GM18517 (cell line): ENCODE measurements at regions not wholly inside any gene's neighbourhood (a gene's known extent, or its start where the extent isn't known, plus 50 kb on each side); places are given as distances from the start of the nearest gene placed in this dataset.
"Not testable (repeated sequence)": the region's sequence is repeated elsewhere in the genome, so short reads cannot be mapped to it uniquely, and the experiment has no call there.

Source experiments
- ATAC-seq: cut with Tn5 transposase; IDR thresholded peaks from one replicate; pipeline ENCODE4 v1.9.1; 2021; ENCODE audit warnings: mild to moderate bottlenecking, moderate library complexity; ENCODE audit not compliant: unreplicated experiment

DNA sequence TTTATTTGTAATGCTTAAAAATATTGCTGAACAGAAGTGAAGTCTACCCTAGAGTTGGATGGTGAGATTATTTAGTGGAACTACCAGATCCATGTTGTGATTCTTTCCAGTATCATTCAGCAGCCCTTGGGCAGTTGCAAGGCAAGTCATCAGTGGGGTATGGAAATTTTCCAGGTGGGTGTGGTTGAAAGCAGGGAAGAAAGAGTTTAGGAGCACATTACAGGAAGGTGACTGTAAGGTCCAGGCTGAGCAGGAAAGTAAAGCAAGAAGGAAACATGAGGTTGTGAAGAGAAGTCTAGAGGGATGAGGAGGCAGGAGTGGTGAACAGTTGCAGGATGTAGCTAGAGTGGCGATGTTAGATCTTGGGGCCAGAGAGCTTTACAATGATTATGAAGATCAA, 178.0 kb upstream of the ROPN1B start:
- not testable (repeated sequence) for ATAC-seq

DNA sequence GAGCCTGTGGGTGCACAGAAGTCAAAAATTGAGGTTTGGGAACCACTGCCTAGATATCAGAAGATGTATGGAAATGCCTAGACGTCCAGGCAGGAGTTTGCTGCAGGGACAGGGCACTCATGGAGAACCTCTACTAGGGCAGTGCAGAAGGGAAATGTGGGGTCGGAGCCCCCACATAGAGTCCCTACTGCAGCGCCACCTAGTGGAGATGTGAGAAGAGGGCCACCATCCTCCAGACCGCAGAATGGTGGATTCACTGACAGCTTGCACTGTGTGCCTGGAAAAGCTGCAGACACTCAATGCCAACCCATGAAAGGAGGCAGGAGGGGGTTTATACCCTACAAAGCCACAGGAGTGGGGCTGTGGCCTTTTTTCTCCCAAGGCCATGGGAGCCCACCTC, 159.0 kb upstream of the ROPN1B start:
- not testable (repeated sequence) for ATAC-seq

DNA sequence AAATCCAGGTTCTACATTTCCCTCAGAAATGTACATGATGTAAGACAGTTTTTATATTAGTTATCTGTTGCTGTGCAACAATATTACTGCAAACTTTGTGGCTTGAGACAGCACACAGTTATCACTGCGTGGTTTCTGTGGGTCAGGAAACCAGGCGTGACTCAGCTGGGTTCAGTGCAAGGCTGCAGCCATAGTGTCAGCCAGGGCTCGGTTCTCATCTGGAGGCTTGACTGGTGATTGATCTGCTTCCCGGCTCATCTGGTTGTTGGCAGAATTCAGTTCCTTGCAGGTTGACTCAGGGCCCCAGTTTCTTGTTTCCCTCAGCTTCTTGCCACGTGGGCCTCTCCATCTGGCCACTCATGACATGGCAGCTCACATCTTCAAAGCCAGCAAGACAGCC, 146.8 kb upstream of the ROPN1B start:
- ATAC-seq: not testable (repeated sequence)

DNA sequence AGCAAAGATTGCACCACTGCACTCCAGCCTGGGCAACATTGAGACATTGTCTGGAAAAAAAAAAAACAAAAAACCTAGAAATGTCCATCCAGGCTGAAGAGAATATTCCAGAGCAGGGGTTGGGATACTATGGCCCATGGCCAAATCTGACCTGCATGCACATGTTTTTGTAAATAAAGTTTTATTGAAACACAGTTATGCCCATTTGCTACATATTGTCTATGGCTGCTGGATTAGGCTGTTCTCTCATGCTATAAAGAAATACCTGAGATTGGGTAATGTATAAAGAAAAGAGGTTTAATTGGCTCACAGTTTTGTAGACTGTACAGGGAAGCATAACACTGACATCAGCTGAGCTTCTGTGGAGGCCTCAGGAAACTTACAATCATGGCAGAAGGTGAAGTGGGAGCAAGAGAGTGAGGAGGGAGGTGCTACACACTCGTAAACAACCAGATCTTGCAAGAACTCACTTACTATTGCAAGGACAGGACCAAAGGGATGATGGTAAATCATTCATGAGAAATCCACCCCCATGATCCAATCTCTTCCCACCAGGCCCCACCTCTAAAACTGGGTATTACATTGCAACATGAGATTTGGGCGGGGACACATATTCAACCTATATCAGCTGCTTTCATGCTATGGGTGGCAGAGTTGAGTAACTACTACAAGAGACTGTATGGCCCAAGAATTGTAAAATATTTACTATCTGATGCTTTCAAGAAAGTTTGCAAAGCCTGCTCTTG, 137.8 kb upstream of the ROPN1B start:
- not testable (repeated sequence) for ATAC-seq

DNA sequence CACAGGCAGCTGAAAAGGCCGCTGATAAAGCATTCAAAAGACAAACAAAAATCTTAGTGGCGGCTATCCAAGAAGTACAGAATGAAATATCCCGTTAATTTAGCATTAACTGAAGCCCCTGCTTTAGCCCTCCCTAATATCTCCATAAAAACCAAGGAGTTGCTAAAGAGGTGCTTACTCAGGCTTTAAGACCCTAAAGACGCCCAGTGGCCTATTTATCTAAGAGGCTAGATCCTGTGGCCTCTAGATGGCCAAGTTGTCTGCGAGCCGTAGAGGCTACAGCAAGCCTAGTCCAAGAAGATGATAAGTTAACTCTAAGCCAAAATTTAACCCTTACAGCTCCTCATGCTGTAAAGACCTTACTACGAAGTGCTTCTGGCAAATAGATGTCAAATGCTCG, 133.4 kb upstream of the ROPN1B start:
- ATAC-seq: not testable (repeated sequence)

DNA sequence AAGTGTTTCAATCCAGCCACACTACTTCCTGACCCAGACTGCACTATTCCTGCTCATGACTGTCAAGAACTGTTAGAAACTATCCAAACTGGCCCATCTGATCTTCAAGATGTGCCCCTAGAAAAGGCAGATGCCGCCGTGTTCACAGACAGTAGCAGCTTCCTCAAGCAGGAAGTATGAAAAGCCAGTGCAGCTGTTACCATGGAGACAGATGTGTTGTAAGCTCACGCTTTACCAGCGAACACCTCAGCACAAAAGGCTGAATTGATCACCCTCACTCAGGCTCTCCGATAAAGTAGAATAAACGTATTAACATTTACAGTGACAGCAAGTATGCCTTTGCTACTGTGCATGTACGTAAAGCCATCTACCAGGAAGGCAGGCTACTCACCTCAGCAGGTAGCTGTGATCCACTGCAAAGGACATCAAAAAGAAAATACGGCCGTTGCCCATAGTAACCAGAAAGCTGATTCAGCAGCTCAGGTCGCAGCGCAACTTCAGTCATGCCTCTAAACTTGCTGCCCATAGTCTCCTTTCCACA, 132.9 kb upstream of the ROPN1B start:
- not testable (repeated sequence) for ATAC-seq

DNA sequence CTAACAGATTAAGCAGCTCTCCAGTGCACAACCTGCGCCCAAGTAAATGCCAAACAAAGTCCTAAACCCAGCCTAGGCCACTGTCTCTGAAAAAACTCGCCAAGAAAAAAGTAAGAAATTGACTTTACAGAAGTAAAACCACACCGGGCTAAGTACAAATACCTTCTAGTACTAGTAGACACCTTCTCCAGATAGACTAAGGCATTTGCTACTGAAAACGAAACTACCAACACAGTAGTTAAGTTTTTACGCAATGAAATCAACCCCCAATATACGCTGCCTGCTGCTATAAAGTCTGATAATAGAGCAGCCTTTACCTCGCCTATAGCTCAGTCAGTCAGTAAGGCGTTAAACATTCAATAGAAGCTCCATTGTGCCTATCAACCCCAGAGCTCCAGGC, 132.2 kb upstream of the ROPN1B start:
- ATAC-seq: not testable (repeated sequence)

DNA sequence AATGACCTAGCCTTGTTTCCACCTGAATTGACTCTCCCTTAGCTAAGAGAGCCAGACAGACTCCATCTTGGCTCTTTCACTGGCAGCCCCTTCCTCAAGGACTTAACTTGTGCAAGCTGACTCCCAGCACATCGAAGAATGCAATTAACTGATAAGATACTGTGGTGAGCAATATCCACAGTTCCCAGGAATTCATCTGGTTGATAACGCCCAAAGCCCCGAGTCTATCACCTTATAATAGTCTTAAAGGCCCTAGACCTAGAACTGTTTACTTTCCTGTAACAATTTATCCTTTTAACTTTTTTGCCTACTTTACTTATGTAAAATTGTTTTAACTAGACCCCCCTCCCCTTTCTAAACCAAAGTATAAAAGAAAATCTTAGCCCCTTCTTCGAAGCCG, 130.1 kb upstream of the ROPN1B start:
- not testable (repeated sequence) for ATAC-seq

DNA sequence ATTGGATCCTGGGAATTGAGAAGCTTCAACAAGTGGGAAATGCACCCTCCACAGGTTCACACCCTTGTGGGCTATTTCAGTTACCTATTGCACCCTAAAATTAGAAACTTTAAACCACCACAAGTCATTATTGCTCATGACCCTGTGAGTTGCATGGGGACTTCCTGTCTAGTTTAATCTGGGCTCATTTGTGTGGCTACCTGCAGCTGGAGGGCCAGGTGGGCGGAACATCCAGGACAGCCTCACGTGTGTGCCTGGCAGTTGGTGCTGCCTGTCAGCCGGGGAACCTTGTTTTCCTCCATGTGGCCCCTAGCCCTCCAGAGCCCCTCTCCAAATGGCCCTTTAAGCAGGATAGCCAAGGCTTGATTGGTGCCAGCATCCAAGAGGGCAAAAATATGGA, 128.5 kb upstream of the ROPN1B start:
- ATAC-seq: not testable (repeated sequence)

DNA sequence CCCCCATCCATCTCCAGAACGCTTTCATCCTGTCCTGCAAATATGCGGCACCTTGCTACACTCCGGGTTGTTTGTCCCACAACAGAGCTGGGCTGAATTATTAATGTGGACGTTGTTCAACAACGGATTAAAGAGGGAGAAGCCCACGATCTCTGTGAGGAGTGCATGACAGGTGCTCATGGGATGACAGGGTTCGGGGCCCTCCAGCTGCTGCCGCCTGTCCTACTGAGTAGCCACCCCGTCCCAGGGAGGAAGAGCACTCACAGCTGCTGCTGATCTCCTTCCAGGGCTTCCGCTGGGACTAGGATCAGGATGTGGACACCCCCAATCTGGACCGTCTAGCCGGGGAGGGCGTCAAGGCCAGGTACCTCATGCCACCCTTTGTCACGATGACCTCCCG, 121.0 kb upstream of the ROPN1B start:
- ATAC-seq: not testable (repeated sequence)

DNA sequence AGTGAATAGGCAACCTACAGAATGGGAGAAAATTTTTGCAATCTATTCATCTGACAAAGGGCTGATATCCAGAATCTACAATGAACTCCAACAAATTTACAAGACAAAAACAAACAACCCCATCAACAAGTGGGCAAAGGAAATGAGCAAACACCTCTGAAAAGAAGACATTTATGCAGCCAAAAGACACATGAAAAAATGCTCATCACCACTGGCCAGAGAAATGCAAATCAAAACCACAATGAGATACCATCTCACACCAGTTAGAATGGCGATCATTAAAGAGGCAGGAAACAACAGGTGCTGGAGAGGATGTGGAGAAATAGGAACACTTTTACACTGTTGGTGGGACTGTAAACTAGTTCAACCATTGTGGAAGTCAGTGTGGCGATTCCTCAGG, 114.0 kb upstream of the ROPN1B start:
- ATAC-seq: not testable (repeated sequence)

DNA sequence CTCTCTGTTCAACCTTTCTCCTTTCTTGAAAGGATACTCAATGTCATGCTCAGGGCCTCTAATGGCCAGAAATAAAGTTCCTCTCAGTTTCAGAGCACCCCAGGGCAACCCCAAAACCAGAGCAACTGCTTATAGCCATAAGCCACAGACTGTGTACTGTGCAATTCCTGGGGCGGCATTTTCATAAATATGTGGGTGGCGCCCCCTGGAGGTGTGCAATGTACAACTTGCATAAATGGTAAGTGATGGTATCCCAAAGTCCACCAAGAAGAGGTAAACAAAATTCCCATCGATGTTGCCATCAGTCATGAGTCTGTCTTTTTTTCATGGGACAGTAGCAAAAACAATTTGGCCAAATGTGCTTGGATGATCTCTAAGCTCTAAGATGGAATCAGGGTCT, 108.4 kb upstream of the ROPN1B start:
- ATAC-seq: not testable (repeated sequence)

DNA sequence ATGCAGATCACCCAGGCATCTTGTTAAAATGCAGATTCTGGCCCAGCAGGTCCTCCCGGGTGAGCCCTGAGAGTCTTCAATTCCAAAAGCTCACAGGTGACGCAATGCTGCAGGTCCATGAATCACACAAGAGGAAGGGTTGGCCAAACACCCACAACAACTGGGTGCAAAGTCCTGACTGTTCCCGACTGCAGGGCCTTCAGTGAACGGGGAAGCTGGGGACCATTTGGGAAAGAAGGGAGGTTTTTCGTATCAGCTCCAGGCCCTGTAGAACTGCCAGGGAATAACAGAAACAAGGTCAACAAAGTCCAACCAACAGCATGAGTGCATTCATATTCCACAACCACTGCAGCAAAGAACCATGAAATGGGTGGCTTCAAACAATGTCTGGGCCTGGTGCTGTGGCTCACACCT, 106.1 kb upstream of the ROPN1B start:
- not testable (repeated sequence) for ATAC-seq

DNA sequence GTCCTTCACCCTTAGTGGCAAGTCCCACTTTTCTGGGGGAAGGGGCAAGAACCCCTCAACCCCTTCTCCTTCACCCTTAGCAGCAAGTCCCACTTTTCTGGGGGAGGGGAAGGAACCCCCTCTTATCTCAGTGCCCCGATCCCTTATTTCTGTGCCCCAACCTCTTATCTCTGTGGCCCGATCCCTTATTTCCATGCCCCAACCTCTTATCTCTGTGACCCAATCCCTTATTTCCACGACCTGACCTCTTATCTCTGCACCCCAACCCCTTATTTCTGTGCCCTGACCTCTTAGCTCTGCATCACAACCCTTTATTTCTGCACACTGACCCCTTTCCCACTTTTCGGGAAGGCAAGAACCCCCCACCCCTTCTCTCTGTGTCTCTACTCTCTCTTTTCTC, 104.4 kb upstream of the ROPN1B start:
- ATAC-seq: not testable (repeated sequence)

DNA sequence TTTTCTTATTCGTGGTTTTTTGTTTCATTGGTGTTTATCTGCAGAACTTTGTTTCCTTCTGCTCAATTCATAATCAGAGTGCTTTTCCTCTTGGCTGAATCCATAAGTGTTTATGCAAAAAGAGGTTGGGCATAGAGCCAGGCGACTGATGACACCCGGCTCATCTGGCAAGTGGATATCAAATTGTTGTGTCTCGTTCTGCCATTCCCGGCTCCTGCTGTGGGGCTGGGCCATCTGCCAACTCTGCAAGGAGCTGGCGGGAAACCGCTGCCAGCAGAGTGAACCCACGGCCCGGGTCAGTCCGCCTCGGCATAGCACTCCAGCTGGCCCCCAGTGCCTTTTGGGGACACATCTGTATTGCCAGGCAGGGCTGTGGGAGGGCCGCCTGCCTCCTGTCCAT, 83.0 kb upstream of the ROPN1B start:
- not testable (repeated sequence) for ATAC-seq

DNA sequence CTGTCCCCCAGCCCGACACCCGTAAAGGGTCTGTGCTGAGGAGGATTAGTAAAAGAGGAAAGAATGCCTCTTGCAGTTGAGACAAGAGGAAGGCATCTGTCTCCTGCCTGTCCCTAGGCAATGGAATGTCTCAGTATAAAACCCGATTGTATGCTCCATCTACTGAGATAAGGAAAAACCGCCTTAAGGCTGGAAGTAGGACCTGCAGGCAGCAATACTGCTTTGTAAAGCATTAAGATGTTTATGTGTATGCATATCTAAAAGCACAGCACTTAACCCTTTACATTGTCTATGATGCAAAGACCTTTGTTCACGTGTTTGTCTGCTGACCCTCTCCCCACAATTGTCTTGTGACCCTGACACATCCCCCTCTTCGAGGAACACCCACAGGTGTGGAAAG, 69.8 kb upstream of the ROPN1B start:
- not testable (repeated sequence) for ATAC-seq

DNA sequence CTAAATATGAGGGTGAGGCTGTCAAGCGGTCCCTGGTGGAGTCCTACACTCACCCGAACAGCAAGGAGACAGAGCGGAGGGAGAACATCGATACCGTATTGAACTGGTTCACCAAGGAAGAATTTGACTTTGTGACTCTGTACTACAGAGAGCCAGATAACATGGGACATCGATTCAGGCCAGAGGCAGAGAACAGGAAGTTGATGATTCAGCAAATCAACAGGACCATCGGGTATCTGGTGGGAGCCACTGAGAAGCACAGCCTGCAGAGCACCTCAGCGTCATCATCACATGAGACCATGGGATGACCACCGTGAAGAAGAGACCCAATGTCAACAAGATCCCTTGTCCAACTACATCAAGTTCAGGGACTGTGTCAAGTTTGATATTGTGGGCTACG, 67.5 kb upstream of the ROPN1B start:
- not testable (repeated sequence) for ATAC-seq

DNA sequence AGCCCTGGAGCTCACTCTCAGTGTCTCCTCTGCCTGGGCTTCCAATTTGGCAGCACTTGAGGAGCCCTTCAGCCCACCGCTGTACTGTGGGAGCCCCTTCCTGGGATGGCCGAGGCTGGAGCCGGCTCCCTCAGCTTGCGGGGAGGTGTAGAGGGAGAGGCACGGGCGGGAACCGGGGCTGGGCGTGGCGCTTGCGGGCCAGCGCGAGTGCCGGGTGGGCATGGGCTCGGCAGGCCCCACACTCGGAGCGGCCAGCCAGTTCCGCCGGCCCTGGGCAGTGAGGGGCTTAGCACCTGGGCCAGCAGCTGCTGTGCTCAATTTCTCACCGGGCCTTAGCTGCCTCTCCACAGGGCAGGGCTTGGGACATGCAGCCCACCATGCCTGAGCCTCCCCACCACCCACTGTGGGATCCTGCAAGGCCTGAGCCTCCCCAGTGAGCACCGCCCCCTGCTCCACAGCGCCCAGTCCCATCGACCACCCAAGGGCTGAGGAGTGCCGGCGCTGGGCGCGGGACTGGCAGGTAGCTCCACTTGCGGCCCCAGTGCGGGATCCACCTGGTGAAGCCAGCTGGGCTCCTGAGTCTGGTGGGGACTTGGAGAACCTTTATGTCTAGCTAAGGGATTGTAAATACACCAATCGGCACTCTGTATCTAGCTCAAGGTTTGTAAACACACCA, 65.1 kb upstream of the ROPN1B start:
- not testable (repeated sequence) for ATAC-seq

DNA sequence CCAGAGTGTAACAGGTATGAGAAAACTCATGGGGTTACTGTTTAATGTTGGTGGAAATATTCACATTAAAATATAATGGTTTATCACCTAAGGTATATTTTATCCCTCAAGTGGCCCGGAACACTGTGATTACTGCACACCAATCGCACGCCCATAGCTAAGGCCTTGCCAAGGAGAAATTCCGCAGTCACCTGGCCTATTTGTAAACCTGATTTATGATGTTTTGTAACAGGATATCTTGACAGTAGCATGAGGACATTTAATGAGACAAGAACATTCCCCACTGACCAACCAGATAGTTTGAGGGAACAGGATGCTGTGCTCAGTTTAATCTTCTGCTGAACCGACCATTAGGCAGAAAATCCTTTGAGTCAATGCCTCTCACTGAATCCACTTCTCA, 61.7 kb upstream of the ROPN1B start:
- ATAC-seq: not testable (repeated sequence)

DNA sequence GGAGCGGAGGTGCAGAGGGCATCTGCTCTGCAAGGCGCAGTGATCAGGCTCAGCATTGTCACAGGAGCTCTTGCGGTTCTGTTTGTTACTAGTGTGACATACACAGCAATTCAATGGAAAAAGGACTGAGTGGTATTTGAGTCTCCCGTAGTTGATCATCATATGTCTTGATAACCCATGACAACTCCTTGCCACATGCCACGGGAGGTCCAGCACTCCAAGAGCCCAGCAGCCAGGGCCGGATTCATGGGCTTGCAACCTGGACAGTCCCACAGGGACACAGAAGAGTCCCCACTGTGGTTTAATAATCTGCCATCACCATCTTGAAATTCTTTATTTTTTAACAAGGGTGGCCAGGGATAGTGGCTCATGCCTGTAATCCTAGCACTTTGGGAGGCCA, 58.1 kb upstream of the ROPN1B start:
- ATAC-seq: not testable (repeated sequence)

DNA sequence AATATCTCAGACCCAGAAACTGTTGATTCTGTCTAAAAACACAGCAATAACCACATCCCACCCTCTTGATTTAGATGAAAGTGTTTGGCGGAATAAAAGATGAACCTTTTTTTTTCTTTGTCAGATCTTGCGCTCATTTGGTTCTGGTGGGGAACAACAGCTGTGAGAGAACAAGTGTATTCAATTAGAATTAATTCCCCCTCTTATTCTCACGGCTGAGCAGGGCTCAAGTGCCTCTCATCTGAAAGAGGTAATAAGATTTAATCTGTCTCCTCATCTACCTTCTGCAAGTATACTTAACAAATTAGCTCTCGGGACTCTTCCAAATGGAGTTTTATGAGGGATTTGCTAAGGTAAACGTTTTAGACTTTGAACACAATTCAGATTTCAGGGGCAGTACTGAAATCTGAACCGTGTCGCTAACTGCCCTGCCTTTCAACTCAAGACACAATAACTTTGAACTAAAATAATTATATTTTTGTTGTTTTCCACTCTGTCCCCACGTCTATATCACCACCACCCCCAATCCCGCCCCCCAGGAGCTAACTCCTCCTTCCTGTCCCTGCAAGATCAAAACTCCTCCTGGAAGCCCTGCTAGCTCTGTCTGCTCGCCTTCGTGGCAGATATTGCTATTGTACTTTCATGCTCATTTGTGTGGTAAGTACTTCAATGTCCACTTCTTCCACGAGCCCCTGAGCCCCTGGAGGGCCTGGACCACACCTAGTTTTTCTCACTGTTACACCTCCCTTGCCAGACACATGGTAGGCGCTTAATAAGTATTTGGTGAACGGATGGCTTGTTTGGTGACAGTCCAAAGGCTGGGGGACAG, 54.2 kb upstream of the ROPN1B start:
- not testable (repeated sequence) for ATAC-seq
